GM23248 (cell line): ENCODE measurements at regions not wholly inside any gene's neighbourhood (a gene's known extent, or its start where the extent isn't known, plus 50 kb on each side); places are given as distances from the start of the nearest gene placed in this dataset.

ENCODE experiments used
- DNase-seq: peaks from one replicate; pipeline ENCODE4 v3.0.0-alpha.2; 2015
- H2AFZ ChIP-seq: fragments of 200-600 bp; sonication (generic); 2 replicates; pipeline ENCODE4 v1.6.1; 2016; ENCODE audit warnings: antibody characterized with exemption
- H3F3A ChIP-seq: fragments of 200-600 bp; sonication (generic); 2 replicates; pipeline ENCODE4 v1.6.1; 2016; ENCODE audit warnings: mild to moderate bottlenecking, antibody characterized with exemption, mixed run types; ENCODE audit not compliant: insufficient read depth
- H3K27ac ChIP-seq: fragments of 200-600 bp; sonication (generic); 2 replicates; pipeline ENCODE4 v1.5.1; 2016; ENCODE audit warnings: mild to moderate bottlenecking
- H3K27me3 ChIP-seq: fragments of 200-600 bp; sonication (generic); replicated peaks from 2 replicates; pipeline ENCODE4 v1.6.1; 2016; ENCODE audit warnings: mild to moderate bottlenecking; ENCODE audit not compliant: insufficient read depth
- H3K36me3 ChIP-seq: fragments of 200-600 bp; sonication (generic); 2 replicates; pipeline ENCODE4 v1.6.1; 2016; ENCODE audit warnings: low read depth, mild to moderate bottlenecking
- H3K4me1 ChIP-seq: fragments of 200-600 bp; sonication (generic); 2 replicates; pipeline ENCODE4 v1.6.1; 2016; ENCODE audit warnings: mild to moderate bottlenecking; ENCODE audit not compliant: insufficient read depth
- H3K4me2 ChIP-seq: fragments of 200-600 bp; sonication (generic); one replicate; pipeline ENCODE4 v1.6.1; 2016; ENCODE audit warnings: mild to moderate bottlenecking; ENCODE audit not compliant: unreplicated experiment
- H3K4me3 ChIP-seq: fragments of 200-600 bp; sonication (generic); 2 replicates; pipeline ENCODE4 v1.5.1; 2016; ENCODE audit warnings: mild to moderate bottlenecking
- H3K79me2 ChIP-seq: fragments of 200-600 bp; sonication (generic); 2 replicates; pipeline ENCODE4 v1.6.1; 2016; ENCODE audit warnings: mild to moderate bottlenecking; ENCODE audit not compliant: insufficient read depth
- H3K9ac ChIP-seq: fragments of 200-600 bp; sonication (generic); 2 replicates; pipeline ENCODE4 v1.6.1; 2016; ENCODE audit warnings: mild to moderate bottlenecking
- H3K9me2 ChIP-seq: fragments of 200-600 bp; sonication (generic); 2 replicates; pipeline ENCODE4 v1.6.1; 2016; ENCODE audit warnings: mixed run types, mild to moderate bottlenecking, moderate library complexity; ENCODE audit not compliant: insufficient read depth
- H3K9me3 ChIP-seq: fragments of 200-600 bp; sonication (generic); one replicate; pipeline ENCODE4 v1.6.1; 2017; ENCODE audit warnings: low read depth
- H4K20me1 ChIP-seq: fragments of 200-600 bp; sonication (generic); 2 replicates; pipeline ENCODE4 v1.6.0; 2016; ENCODE audit not compliant: insufficient read depth
- EZH2 ChIP-seq: fragments of 200-600 bp; sonication (generic); IDR thresholded peaks from 2 replicates; pipeline ENCODE4 v1.6.1; 2018; ENCODE audit warnings: antibody characterized with exemption, mild to moderate bottlenecking; ENCODE audit not compliant: insufficient read depth, poor library complexity, severe bottlenecking
- EZH2phosphoT487 ChIP-seq: fragments of 200-600 bp; sonication (generic); IDR thresholded peaks from 2 replicates; pipeline ENCODE4 v1.6.1; 2018; ENCODE audit warnings: antibody characterized with exemption, moderate library complexity, mild to moderate bottlenecking, low read depth; ENCODE audit not compliant: insufficient read depth
- WGBS, 2 experiments: methylation state at CpG; one replicate each; pipeline ENCODE4 v1.1.6; 2015 to 2017; ENCODE audit warnings: low lambda C conversion rate in 2 of 2, low coverage in 1 of 2; ENCODE audit errors: missing lambda C conversion rate in 2 of 2; 5-methylcytosine and 5-hydroxymethylcytosine counted together
- in situ Hi-C: fragments of 300-500 bp; cut with MboI; formaldehyde crosslinking; loops from 2 replicates; pipeline ENCODE4 v1.15.0; 2020

GRCh38 chr1:177799746-177800145 is 170.1 kb downstream of the SEC16B start:
- Histone ChIP-seq H3K4me3 (no peak overlapping the region), H3K27me3 (peaks cover 29% of the 10 kb centered on the region), H3K4me2 (no peak overlapping the region), H3F3A (no peaks in the 10 kb centered on the region), H3K9ac (no peak overlapping the region), H4K20me1 (no peaks in the 10 kb centered on the region), H3K4me1 (no peaks in the 10 kb centered on the region), H3K79me2 (no peaks in the 10 kb centered on the region), H3K27ac (no peak overlapping the region), H3K9me2 (no peaks in the 10 kb centered on the region), H3K9me3 (no peaks in the 10 kb centered on the region), H3K36me3 (no peaks in the 10 kb centered on the region), H2AFZ (no peak overlapping the region)
- DNase-seq, result no peak
- TF ChIP-seq EZH2phosphoT487, result no peak
- no peak for TF ChIP-seq EZH2
- WGBS, 2 experiments, result 30 to 36% methylated on average over 4 of the region's 4 CpGs
- in situ Hi-C loops, result no loop called here

DNA sequence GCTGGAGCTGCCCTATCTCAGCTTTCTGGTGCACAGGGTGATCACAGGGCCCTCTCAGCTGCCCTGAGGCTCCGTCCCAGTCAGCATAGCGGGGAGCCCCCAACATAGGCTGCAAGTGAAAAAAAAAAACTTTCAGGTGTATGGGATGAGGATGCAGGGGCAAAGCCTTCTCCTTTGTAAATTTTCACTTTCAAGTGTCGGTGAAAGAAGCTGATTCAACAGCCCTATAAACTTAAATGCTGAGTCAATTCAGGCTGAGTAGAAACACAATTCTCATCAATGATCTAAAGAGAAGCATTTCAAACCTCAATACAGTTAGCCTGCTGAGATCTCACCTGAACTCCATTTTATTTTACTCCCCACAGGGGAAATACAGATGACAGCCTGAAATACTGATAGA is 171.2 kb downstream of the SEC16B start:
- Histone ChIP-seq H3K9me2 (no peaks in the 10 kb centered on the region), H3K9me3 (no peaks in the 10 kb centered on the region), H2AFZ (no peak overlapping the region), H3K4me3 (no peak overlapping the region), H3K27ac (no peak overlapping the region), H3K36me3 (no peaks in the 10 kb centered on the region), H3K4me2 (no peak overlapping the region), H3K9ac (no peak overlapping the region), H4K20me1 (no peaks in the 10 kb centered on the region), H3K27me3 (peaks cover 22% of the 10 kb centered on the region), H3F3A (no peaks in the 10 kb centered on the region), H3K79me2 (no peaks in the 10 kb centered on the region), H3K4me1 (no peaks in the 10 kb centered on the region)
- WGBS, 2 experiments, result 2 to 8% methylated on average over 3 of the region's 3 CpGs
- no peak for DNase-seq
- in situ Hi-C loops, result no loop called here
- TF ChIP-seq EZH2 (no peak), EZH2phosphoT487 (no peak)

DNA sequence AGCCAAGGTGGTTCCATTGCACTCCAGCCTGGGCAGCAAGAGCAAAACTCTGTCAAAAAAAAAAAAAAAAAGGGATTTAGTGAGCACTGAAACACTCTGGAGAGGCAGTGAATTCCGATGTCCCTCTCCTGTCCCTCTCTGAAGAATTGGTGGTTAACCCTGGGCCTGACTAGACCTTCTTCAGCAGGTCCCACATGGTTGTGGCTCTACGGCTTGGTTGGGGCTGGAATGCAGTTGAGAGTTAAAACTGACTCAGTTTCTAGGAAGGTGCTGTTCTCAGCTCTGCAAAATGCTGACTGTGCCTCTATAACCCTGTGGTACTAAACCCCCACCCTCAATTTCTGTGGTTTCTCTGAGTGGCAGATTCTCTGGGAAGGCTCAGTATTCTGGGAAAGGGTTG is 173.3 kb downstream of the SEC16B start:
- no peak overlapping the region for H3K4me2 ChIP-seq
- WGBS, 2 experiments, result 23 to 29% methylated on average over 2 of the region's 2 CpGs
- H3K27me3 ChIP-seq, result peaks cover 22% of the 10 kb centered on the region
- H2AFZ ChIP-seq, result no peak overlapping the region
- no peaks in the 10 kb centered on the region for H3K4me1 ChIP-seq
- in situ Hi-C loops, result no loop called here
- H3K9ac ChIP-seq, result no peak overlapping the region
- no peak overlapping the region for H3K27ac ChIP-seq
- no peaks in the 10 kb centered on the region for H3K36me3 ChIP-seq
- no peaks in the 10 kb centered on the region for H3K9me2 ChIP-seq
- no peak for DNase-seq
- H3K9me3 ChIP-seq, result no peaks in the 10 kb centered on the region
- TF ChIP-seq EZH2 (no peak), EZH2phosphoT487 (no peak)
- H3F3A ChIP-seq, result no peaks in the 10 kb centered on the region
- H4K20me1 ChIP-seq, result no peaks in the 10 kb centered on the region
- H3K79me2 ChIP-seq, result no peaks in the 10 kb centered on the region
- no peak overlapping the region for H3K4me3 ChIP-seq

DNA sequence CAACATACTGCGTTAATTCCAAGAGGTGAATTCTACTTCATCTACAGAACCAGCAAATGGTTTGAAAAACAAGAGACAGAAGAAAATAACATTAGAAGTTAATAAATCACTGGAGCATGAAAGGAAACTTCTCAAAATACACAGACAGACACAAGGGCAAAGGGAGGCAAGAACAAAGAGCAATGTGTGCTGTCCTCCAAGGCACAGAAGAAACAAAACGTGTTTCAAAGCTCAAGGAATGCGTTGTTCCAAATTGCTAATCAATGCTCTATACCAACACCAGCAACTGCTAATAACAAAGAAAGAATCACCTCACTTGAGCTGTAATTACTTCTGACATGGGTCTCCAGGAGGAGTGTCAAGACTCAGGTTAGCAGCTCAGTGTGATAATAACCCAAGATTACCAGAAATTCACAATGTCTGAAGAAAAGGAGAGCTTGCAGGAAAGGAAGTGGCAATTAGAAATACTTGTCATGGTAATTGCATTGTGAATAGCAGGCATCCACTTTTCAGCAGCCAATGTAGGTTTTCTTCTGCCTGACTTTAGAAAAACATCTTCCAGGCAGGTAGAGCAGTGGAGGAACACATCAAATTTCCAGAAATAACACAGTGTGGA is 175.4 kb downstream of the SEC16B start:
- no peaks in the 10 kb centered on the region for H3K36me3 ChIP-seq
- H3K4me3 ChIP-seq, result no peak overlapping the region
- H3F3A ChIP-seq, result no peaks in the 10 kb centered on the region
- in situ Hi-C loops, result no loop called here
- no peak for DNase-seq
- H3K27ac ChIP-seq, result no peak overlapping the region
- WGBS, 2 experiments, result 7 to 17% methylated on average over 3 of the region's 3 CpGs
- no peak overlapping the region for H3K4me2 ChIP-seq
- H2AFZ ChIP-seq, result no peak overlapping the region
- H3K9ac ChIP-seq, result no peak overlapping the region
- no peaks in the 10 kb centered on the region for H3K9me2 ChIP-seq
- TF ChIP-seq EZH2phosphoT487 (no peak), EZH2 (no peak)
- H4K20me1 ChIP-seq, result no peaks in the 10 kb centered on the region
- H3K27me3 ChIP-seq, result peaks cover 29% of the 10 kb centered on the region
- H3K9me3 ChIP-seq, result no peaks in the 10 kb centered on the region
- H3K79me2 ChIP-seq, result no peaks in the 10 kb centered on the region
- no peaks in the 10 kb centered on the region for H3K4me1 ChIP-seq

GRCh38 chr1:177793900-177794299 is 176.0 kb downstream of the SEC16B start:
- H4K20me1 ChIP-seq, result no peaks in the 10 kb centered on the region
- no peaks in the 10 kb centered on the region for H3K79me2 ChIP-seq
- no peak overlapping the region for H2AFZ ChIP-seq
- 5 to 10% methylated on average over 1 of the region's 1 CpG for WGBS, 2 experiments
- H3F3A ChIP-seq, result no peaks in the 10 kb centered on the region
- peaks cover 28% of the 10 kb centered on the region for H3K27me3 ChIP-seq
- no peaks in the 10 kb centered on the region for H3K4me1 ChIP-seq
- no peak overlapping the region for H3K4me3 ChIP-seq
- no peaks in the 10 kb centered on the region for H3K36me3 ChIP-seq
- H3K27ac ChIP-seq, result no peak overlapping the region
- no peaks in the 10 kb centered on the region for H3K9me3 ChIP-seq
- no peak overlapping the region for H3K4me2 ChIP-seq
- H3K9ac ChIP-seq, result no peak overlapping the region
- no peaks in the 10 kb centered on the region for H3K9me2 ChIP-seq
- no peak for DNase-seq
- TF ChIP-seq EZH2 (no peak), EZH2phosphoT487 (no peak)
- in situ Hi-C loops, result no loop called here
